Sigmoid colon (tissue), 6 donors: ENCODE measurements at regions not wholly inside any gene's neighbourhood (a gene's known extent, or its start where the extent isn't known, plus 50 kb on each side); places are given as distances from the start of the nearest gene placed in this dataset.

Experiments used
- DNase-seq: peaks from one replicate; pipeline ENCODE4 v3.0.0-alpha.2; 2019
- H3K27ac ChIP-seq, 4 donors: fragments of 200-600 bp; sonication (generic); one replicate each; pipeline ENCODE4 v1.5.1; 2016 to 2019; ENCODE audit warnings: mild to moderate bottlenecking in 1 of 4
- H3K27me3 ChIP-seq, 3 donors: fragments of 200-600 bp; sonication (generic); one replicate each; pipeline ENCODE4 v1.5.1; 2019; ENCODE audit warnings: mild to moderate bottlenecking in 1 of 3
- H3K36me3 ChIP-seq, 4 donors: fragments of 200-600 bp; sonication (generic); one replicate each; pipeline ENCODE4 v1.5.1; 2016 to 2019
- H3K4me1 ChIP-seq, 4 donors: fragments of 200-600 bp; sonication (generic); one replicate each; pipeline ENCODE4 v1.5.1; 2017 to 2019
- H3K4me3 ChIP-seq, 4 donors: fragments of 200-600 bp; sonication (generic); one replicate each; pipeline ENCODE4 v1.5.1; 2017 to 2019; ENCODE audit warnings: mild to moderate bottlenecking in 2 of 4, moderate library complexity in 1 of 4
- H3K9me3 ChIP-seq, 4 donors: fragments of 200-600 bp in 3 of 4; sonication (generic) in 3 of 4; one replicate each; pipeline versions ENCODE4 v1.5.1 to v1.6.1; 2013 to 2019
- EP300 ChIP-seq, 4 donors: sonication (generic); formaldehyde crosslinking; IDR thresholded peaks; one replicate each; pipeline ENCODE4 v1.6.1; 2017; ENCODE audit warnings: antibody characterized with exemption in 4 of 4
- POLR2A ChIP-seq, 2 donors: fragments of 450-650 bp; IDR thresholded peaks; one replicate each; pipeline ENCODE4 v1.6.1; 2016; ENCODE audit warnings: antibody characterized with exemption in 2 of 2, mild to moderate bottlenecking in 2 of 2, moderate library complexity in 2 of 2
- POLR2AphosphoS5 ChIP-seq, 4 donors: sonication (generic); formaldehyde crosslinking; IDR thresholded peaks; one replicate each; pipeline ENCODE4 v1.6.1; 2017; ENCODE audit warnings: antibody characterized with exemption in 4 of 4
- WGBS, 2 donors: extraction: QIAGEN DNeasy Blood & Tissue Kit; methylation state at CpG; one replicate each; pipeline ENCODE4 v1.1.7; 2013; 5-methylcytosine and 5-hydroxymethylcytosine counted together
- intact Hi-C: fragments of 100-400 bp; cut with DNase I; formaldehyde crosslinking; loops from one replicate; pipeline ENCODE4 v1.15.1; 2023
- TF ChIP-seq, protein P1 (sequence below), 4 experiments: fragments of 450-650 bp in 3 of 4; fragments of 200-600 bp in 1 of 4; IDR thresholded peaks; one replicate each; pipeline ENCODE4 v1.5.1; 2016 to 2019; ENCODE audit warnings: antibody characterized with exemption in 4 of 4, mild to moderate bottlenecking in 3 of 4, moderate library complexity in 2 of 4
- donor health status: healthy with polysubstance abuse.
- donor health status: healthy.

DNA sequence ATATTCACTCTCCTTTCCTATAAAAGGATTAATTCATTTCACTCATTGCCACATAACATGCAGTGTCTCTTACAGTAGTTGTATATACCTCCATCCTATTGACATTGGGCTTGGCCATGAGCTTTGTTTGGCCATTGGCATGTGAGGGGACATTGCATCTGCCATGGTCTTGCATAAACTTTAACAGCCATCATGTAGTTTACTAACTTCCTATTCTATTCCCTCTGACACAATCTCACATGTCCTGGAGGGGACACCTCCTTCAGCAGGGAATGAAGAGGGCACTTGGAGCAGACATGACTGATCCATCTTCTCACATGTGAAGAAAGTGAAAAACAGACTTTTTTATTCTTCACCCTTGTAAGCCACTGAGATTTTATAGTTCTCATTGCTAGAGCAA, 115.5 kb upstream of the MARCKS start:
- Histone ChIP-seq H3K27ac (no peak overlapping the region), H3K9me3 (no peaks in the 10 kb centered on the region), H3K36me3 (no peaks in the 10 kb centered on the region), H3K27me3 (no peaks in the 10 kb centered on the region), H3K4me1 (peaks cover 0 to 12% (median 4%) of the 10 kb centered on the region in 4 donors), H3K4me3 (no peak overlapping the region)
- TF ChIP-seq POLR2AphosphoS5 (IDR thresholded peaks at IDR 0.05) (no peak), EP300 (IDR thresholded peaks at IDR 0.05) (no peak), POLR2A (IDR thresholded peaks at IDR 0.05) (no peak)
- TF ChIP-seq, protein P1, sequence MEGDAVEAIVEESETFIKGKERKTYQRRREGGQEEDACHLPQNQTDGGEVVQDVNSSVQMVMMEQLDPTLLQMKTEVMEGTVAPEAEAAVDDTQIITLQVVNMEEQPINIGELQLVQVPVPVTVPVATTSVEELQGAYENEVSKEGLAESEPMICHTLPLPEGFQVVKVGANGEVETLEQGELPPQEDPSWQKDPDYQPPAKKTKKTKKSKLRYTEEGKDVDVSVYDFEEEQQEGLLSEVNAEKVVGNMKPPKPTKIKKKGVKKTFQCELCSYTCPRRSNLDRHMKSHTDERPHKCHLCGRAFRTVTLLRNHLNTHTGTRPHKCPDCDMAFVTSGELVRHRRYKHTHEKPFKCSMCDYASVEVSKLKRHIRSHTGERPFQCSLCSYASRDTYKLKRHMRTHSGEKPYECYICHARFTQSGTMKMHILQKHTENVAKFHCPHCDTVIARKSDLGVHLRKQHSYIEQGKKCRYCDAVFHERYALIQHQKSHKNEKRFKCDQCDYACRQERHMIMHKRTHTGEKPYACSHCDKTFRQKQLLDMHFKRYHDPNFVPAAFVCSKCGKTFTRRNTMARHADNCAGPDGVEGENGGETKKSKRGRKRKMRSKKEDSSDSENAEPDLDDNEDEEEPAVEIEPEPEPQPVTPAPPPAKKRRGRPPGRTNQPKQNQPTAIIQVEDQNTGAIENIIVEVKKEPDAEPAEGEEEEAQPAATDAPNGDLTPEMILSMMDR (IDR thresholded peaks at IDR 0.05) = no peak
- intact Hi-C loops = no loop called here
- no peak for DNase-seq

DNA sequence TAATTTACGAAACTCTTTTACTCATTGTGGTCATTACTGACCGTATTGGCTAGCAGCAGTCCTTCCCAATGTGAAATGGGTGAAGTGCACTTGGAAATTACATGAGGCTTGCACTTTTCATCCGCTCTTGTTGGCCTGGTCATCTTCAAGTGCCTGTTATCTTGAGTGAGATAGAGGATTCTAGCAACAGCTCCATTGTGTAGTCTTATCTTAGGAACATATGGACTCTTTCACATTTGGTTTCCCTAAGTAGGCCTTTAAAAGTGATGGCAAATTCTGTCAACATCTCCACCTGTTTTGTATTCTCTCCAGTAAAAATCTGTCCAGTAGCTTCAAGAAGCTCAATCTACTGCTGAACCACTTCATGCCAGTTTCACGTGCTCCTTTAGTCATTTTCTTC, 114.8 kb upstream of the MARCKS start:
- DNase-seq = no peak
- 94 to 95% methylated on average over 4 of the region's 4 CpGs for WGBS, 2 donors
- Histone ChIP-seq H3K36me3 (no peaks in the 10 kb centered on the region), H3K9me3 (no peaks in the 10 kb centered on the region), H3K4me1 (peaks cover 0 to 12% (median 4%) of the 10 kb centered on the region in 4 donors), H3K27ac (no peak overlapping the region), H3K27me3 (no peaks in the 10 kb centered on the region), H3K4me3 (no peak overlapping the region)
- no peak for TF ChIP-seq EP300 (IDR thresholded peaks at IDR 0.05)
- TF ChIP-seq POLR2A (IDR thresholded peaks at IDR 0.05) = no peak
- TF ChIP-seq, protein P1 (IDR thresholded peaks at IDR 0.05) = no peak
- no peak for TF ChIP-seq POLR2AphosphoS5 (IDR thresholded peaks at IDR 0.05)
- intact Hi-C loops = no loop called here

DNA sequence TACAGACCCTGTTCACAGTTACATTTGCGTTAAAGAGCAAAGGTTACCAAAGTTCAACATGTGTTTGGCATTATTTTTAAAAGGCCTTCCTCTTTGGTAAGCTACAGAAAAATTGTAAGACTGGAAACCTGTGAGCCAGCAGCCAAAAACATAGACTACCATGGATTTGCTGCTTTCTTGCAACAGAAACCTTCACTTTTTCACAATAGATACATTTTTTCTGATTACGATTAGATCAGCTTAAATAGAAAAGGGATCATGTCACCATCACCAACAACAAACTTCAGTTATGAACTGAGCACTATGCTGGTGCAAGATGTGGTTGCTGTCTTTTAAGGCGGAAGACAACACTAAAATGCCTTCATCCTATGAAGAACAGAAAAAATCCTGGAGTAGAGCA, 112.3 kb upstream of the MARCKS start:
- WGBS, 2 donors = 75 to 81% methylated on average over 3 of the region's 3 CpGs
- Histone ChIP-seq H3K27me3 (no peaks in the 10 kb centered on the region), H3K27ac (no peak overlapping the region), H3K4me3 (no peak overlapping the region), H3K36me3 (no peaks in the 10 kb centered on the region), H3K4me1 (peaks cover 0 to 12% (median 4%) of the 10 kb centered on the region in 4 donors), H3K9me3 (no peaks in the 10 kb centered on the region)
- TF ChIP-seq, protein P1 (IDR thresholded peaks at IDR 0.05) = no peak
- TF ChIP-seq POLR2AphosphoS5 (IDR thresholded peaks at IDR 0.05) (no peak), POLR2A (IDR thresholded peaks at IDR 0.05) (no peak), EP300 (IDR thresholded peaks at IDR 0.05) (no peak)
- no peak for DNase-seq
- intact Hi-C loops = no loop called here

DNA sequence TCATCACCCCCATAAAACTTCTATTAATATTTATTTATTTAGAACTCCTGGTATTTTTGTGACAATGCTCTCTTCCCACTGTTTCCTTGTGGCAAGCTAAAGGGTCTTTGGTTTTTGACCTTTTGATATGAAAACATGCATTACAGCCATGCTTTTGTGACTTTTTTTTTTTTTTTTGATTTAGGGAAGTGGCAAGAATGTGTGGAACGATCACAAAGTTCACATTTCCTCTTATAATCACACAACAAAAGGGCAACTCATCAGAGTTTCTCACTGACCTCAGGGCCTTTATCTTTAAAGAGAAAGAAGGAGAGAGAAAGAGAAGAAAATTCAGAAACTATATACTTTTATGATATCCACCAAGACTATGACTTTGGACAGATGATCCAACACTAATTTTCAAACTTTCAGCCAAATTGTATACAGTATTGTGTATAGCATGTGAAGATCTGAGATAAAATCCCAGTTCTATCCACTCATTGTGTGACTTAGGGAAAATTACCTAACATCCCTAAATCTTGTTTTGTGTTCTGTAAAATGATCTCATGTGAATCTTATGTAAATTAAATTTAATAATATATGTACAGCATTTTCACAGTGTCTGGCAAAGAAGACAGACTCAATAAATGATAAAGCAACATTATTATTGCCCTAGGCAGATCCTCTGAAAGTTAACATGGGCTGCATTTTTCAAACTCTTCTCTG, 106.8 kb upstream of the MARCKS start:
- 5 to 28% methylated on average over 1 of the region's 1 CpG for WGBS, 2 donors
- intact Hi-C loops = no loop called here
- Histone ChIP-seq H3K9me3 (no peaks in the 10 kb centered on the region), H3K4me3 (no peak overlapping the region), H3K27me3 (no peaks in the 10 kb centered on the region), H3K4me1 (peaks cover 0 to 5% (median 0%) of the 10 kb centered on the region in 4 donors), H3K27ac (no peak overlapping the region), H3K36me3 (no peaks in the 10 kb centered on the region)
- no peak for TF ChIP-seq POLR2A (IDR thresholded peaks at IDR 0.05)
- TF ChIP-seq, protein P1 (IDR thresholded peaks at IDR 0.05) = no peak
- TF ChIP-seq EP300 (IDR thresholded peaks at IDR 0.05) = no peak
- DNase-seq = no peak

DNA sequence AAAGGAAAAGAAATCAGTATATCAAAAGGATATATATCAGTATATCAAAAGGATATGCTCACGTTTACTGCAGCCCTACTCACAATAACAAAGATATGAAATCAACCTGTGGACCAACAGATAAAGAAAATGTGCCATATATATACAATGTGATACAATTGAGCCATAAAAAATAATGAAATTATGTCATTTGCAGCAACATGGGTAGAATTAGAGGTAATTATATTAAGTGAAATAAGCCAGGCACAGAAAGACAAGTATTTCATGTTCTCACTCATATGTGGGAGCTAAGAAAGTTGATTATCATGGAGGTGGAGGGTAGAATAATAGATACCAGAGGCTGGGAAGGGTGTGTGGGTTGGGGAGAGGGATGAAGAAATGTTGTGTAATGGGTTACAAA, 102.9 kb upstream of the MARCKS start:
- no peak for DNase-seq
- H3K4me3 ChIP-seq = no peak overlapping the region
- 81 to 89% methylated on average over 1 of the region's 1 CpG for WGBS, 2 donors
- no peaks in the 10 kb centered on the region for H3K9me3 ChIP-seq
- TF ChIP-seq POLR2AphosphoS5 (IDR thresholded peaks at IDR 0.05) (no peak), POLR2A (IDR thresholded peaks at IDR 0.05) (no peak), EP300 (IDR thresholded peaks at IDR 0.05) (no peak)
- TF ChIP-seq, protein P1 (IDR thresholded peaks at IDR 0.05) = no peak
- H3K36me3 ChIP-seq = no peaks in the 10 kb centered on the region
- no peak overlapping the region for H3K27ac ChIP-seq
- H3K27me3 ChIP-seq = no peaks in the 10 kb centered on the region
- H3K4me1 ChIP-seq = no peaks in the 10 kb centered on the region
- intact Hi-C loops = no loop called here
